ENCODE measurements at regions not wholly inside any gene's neighbourhood (a gene's known extent, or its start where the extent isn't known, plus 50 kb on each side); places are given as distances from the start of the nearest gene placed in this dataset.

DNA sequence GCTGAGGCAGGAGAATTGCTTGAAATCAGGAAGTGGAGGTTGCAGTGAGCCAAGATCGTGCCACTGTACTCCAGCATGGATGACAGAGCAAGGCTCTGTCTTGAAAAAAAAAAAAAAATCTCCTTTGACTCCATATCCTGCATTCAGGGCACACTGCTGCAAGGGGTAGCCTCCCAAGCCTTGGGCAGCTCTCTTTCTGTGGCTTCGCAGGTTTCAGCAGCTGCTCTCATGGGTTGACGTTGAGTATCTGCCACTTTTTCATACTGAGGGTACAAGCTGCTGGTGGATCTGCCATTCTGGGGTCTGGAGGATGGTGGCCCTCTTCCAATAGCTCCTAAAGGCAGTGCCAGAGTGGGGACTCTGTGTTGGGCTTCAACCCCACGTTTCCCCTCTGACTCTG, 2198.1 kb upstream of the WWC1 start:
- peaks cover 74% of the 10 kb centered on the region for H3K9me3 ChIP-seq (ENCODE audit: low read length)
- TF ChIP-seq MAFG (CRISPR knock-in tag; IDR thresholded peaks at IDR 0.05) (no peak), CHCHD3 (CRISPR knock-in tag; IDR thresholded peaks at IDR 0.05) (no peak)
- H3K27me3 ChIP-seq (ENCODE audit: control insufficient read depth in 1 of 2, insufficient read depth in 2 of 2, low read length in 2 of 2): no peaks in the 10 kb centered on the region
- DNase-seq (ENCODE audit: low spot score): no peak
- H3K79me2 ChIP-seq (ENCODE audit: insufficient read depth, low read length): no peaks in the 10 kb centered on the region
- H3K36me3 ChIP-seq (replicated peaks in 1 of 2; ENCODE audit: control insufficient read depth in 1 of 2, insufficient read depth in 2 of 2, low read length in 2 of 2): no peaks in the 10 kb centered on the region
- no peak overlapping the region for H2AFZ ChIP-seq (ENCODE audit: low read length)
- no peak for ATAC-seq
- WGBS (ENCODE audit: low lambda C conversion rate): 0% methylated on average over 3 of the region's 4 CpGs
- H4K20me1 ChIP-seq (ENCODE audit: insufficient read depth, low read length): no peaks in the 10 kb centered on the region
- H3K4me3 ChIP-seq (replicated peaks in 1 of 3; ENCODE audit: insufficient read depth in 1 of 3, low read depth in 2 of 3, low read length in 3 of 3): no peak overlapping the region
- BruUV-seq (replicated peaks): no TSS peak
- no peaks in the 10 kb centered on the region for H3K4me1 ChIP-seq (ENCODE audit: insufficient read depth, low read length)
- CTCF ChIA-PET (ENCODE audit: low intra/inter-chr PET ratio, low total read pairs): no interaction called here
- POLR2A ChIA-PET: no interaction called here
- intact Hi-C loops (cut with micrococcal nuclease; ENCODE audit: unreplicated experiment): no loop called here
- H3K9ac ChIP-seq (ENCODE audit: insufficient read depth, low read depth, low read length): no peak overlapping the region
- in situ Hi-C loops (cut with HindIII; ENCODE audit: extremely low pct_ligation_motif_present, low pct_unique_long_range_greater_than_20kb): no loop called here
- no peak for FAIRE-seq
- H3K4me2 ChIP-seq (ENCODE audit: low read depth, low read length): no peak overlapping the region
- H3K27ac ChIP-seq (ENCODE audit: extremely low read length, insufficient read depth, low read length): no peak overlapping the region

- in situ Hi-C loops (cut with HindIII; ENCODE audit: extremely low pct_ligation_motif_present, low pct_unique_long_range_greater_than_20kb): no loop called here
- H3K27ac ChIP-seq (ENCODE audit: extremely low read length, insufficient read depth, low read length): no peak overlapping the region
- no TSS peak for BruUV-seq (replicated peaks)
- no peaks in the 10 kb centered on the region for H3K27me3 ChIP-seq (ENCODE audit: control insufficient read depth in 1 of 2, insufficient read depth in 2 of 2, low read length in 2 of 2)
- ATAC-seq: no peak
- H3K4me2 ChIP-seq (ENCODE audit: low read depth, low read length): no peak overlapping the region
- no peak overlapping the region for H3K4me3 ChIP-seq (replicated peaks in 1 of 3; ENCODE audit: insufficient read depth in 1 of 3, low read depth in 2 of 3, low read length in 3 of 3)
- H4K20me1 ChIP-seq (ENCODE audit: insufficient read depth, low read length): no peaks in the 10 kb centered on the region
- H3K9me3 ChIP-seq (ENCODE audit: low read length): peaks cover 37% of the 10 kb centered on the region
- H3K4me1 ChIP-seq (ENCODE audit: insufficient read depth, low read length): no peaks in the 10 kb centered on the region
- no peak overlapping the region for H2AFZ ChIP-seq (ENCODE audit: low read length)
- H3K79me2 ChIP-seq (ENCODE audit: insufficient read depth, low read length): no peaks in the 10 kb centered on the region
- DNase-seq (ENCODE audit: low spot score): no peak
- ChIA-PET CTCF (ENCODE audit: low intra/inter-chr PET ratio, low total read pairs) (no interaction called here), POLR2A (no interaction called here)
- H3K36me3 ChIP-seq (replicated peaks in 1 of 2; ENCODE audit: control insufficient read depth in 1 of 2, insufficient read depth in 2 of 2, low read length in 2 of 2): no peaks in the 10 kb centered on the region
- intact Hi-C loops (cut with micrococcal nuclease; ENCODE audit: unreplicated experiment): no loop called here
- no peak for FAIRE-seq
- WGBS (ENCODE audit: low lambda C conversion rate): 61% methylated on average over 5 of the region's 10 CpGs
- no peak overlapping the region for H3K9ac ChIP-seq (ENCODE audit: insufficient read depth, low read depth, low read length)
- TF ChIP-seq HES4 (CRISPR knock-in tag; IDR thresholded peaks at IDR 0.05; ENCODE audit: borderline replicate concordance) (no peak), KLF16 (CRISPR knock-in tag; IDR thresholded peaks at IDR 0.05) (no peak), PHF8 (CRISPR knock-in tag; IDR thresholded peaks at IDR 0.05) (no peak), KLF13 (CRISPR knock-in tag; IDR thresholded peaks at IDR 0.05) (no peak), ZNF275 (CRISPR knock-in tag; IDR thresholded peaks at IDR 0.05; ENCODE audit: borderline replicate concordance) (no peak), ZHX1 (CRISPR knock-in tag; IDR thresholded peaks at IDR 0.05; ENCODE audit: low read depth) (no peak), ZNF7 (CRISPR knock-in tag; IDR thresholded peaks at IDR 0.05) (no peak), ZNF274 (CRISPR knock-in tag; IDR thresholded peaks at IDR 0.05) (no peak), ZNF33A (CRISPR knock-in tag; IDR thresholded peaks at IDR 0.05; ENCODE audit: borderline replicate concordance) (no peak), ZNF776 (CRISPR knock-in tag; IDR thresholded peaks at IDR 0.05) (no peak)
- TF ChIP-seq, protein P1, sequence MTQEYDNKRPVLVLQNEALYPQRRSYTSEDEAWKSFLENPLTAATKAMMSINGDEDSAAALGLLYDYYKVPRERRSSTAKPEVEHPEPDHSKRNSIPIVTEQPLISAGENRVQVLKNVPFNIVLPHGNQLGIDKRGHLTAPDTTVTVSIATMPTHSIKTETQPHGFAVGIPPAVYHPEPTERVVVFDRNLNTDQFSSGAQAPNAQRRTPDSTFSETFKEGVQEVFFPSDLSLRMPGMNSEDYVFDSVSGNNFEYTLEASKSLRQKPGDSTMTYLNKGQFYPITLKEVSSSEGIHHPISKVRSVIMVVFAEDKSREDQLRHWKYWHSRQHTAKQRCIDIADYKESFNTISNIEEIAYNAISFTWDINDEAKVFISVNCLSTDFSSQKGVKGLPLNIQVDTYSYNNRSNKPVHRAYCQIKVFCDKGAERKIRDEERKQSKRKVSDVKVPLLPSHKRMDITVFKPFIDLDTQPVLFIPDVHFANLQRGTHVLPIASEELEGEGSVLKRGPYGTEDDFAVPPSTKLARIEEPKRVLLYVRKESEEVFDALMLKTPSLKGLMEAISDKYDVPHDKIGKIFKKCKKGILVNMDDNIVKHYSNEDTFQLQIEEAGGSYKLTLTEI (CRISPR knock-in tag; conservative IDR thresholded peaks at IDR 0.05): no peak
Measured at GRCh38 chr5:166102947-166103346, 2188.5 kb upstream of the WWC1 start.
